Ishikawa (cell line): ENCODE measurements at regions not wholly inside any gene's neighbourhood (a gene's known extent, or its start where the extent isn't known, plus 50 kb on each side); places are given as distances from the start of the nearest gene placed in this dataset.

Experiments
- CEBPB ChIP-seq: IDR thresholded peaks from 2 replicates; pipeline ENCODE4 v1.6.1; 2012
- CREB1 ChIP-seq: IDR thresholded peaks from 2 replicates; pipeline ENCODE4 v1.6.1; 2012; ENCODE audit warnings: low read depth
- EGR1 ChIP-seq: IDR thresholded peaks from 2 replicates; pipeline ENCODE4 v1.6.1; 2012
- EP300 ChIP-seq: IDR thresholded peaks from 2 replicates; pipeline ENCODE4 v1.6.1; 2012; ENCODE audit warnings: borderline replicate concordance
- FOXM1 ChIP-seq: IDR thresholded peaks from 2 replicates; pipeline ENCODE4 v1.6.1; 2012; ENCODE audit warnings: low read depth, borderline replicate concordance
- MAX ChIP-seq: IDR thresholded peaks from 2 replicates; pipeline ENCODE4 v1.6.1; 2012
- NFIC ChIP-seq: IDR thresholded peaks from 2 replicates; pipeline ENCODE4 v1.6.1; 2012
- RAD21 ChIP-seq: IDR thresholded peaks from 2 replicates; pipeline ENCODE4 v1.6.1; 2012; ENCODE audit warnings: low read depth
- REST ChIP-seq: IDR thresholded peaks from 2 replicates; pipeline ENCODE4 v1.6.1; 2012; ENCODE audit warnings: low read depth, mild to moderate bottlenecking
- TAF1 ChIP-seq: IDR thresholded peaks from 2 replicates; pipeline ENCODE4 v1.6.1; 2012; ENCODE audit warnings: low read depth, mild to moderate bottlenecking
- TCF12 ChIP-seq: IDR thresholded peaks from 2 replicates; pipeline ENCODE4 v1.6.1; 2012; ENCODE audit warnings: low read depth
- TEAD4 ChIP-seq: IDR thresholded peaks from 2 replicates; pipeline ENCODE4 v1.6.1; 2012
- USF1 ChIP-seq: IDR thresholded peaks from 2 replicates; pipeline ENCODE4 v1.6.1; 2012
- YY1 ChIP-seq: IDR thresholded peaks from 2 replicates; pipeline ENCODE4 v1.6.1; 2012; ENCODE audit warnings: low read depth
- ZBTB7A ChIP-seq: IDR thresholded peaks from 2 replicates; pipeline ENCODE4 v1.6.1; 2012; ENCODE audit warnings: low read depth

GRCh38 chr2:58951722-58952121, 710.6 kb upstream of the FANCL start:
- TF ChIP-seq FOXM1 (no peak), TCF12 (no peak), MAX (no peak), USF1 (no peak), YY1 (no peak), TAF1 (no peak), EP300 (no peak), EGR1 (no peak), REST (no peak), CREB1 (no peak), RAD21 (no peak), CEBPB (no peak), ZBTB7A (no peak), TEAD4 (no peak), NFIC (no peak)

- no peak for TF ChIP-seq CEBPB
- TF ChIP-seq USF1 = no peak
- TF ChIP-seq ZBTB7A = no peak
- TF ChIP-seq EP300 = no peak
- TF ChIP-seq NFIC = no peak
- no peak for TF ChIP-seq FOXM1
Observed at GRCh38 chr2:58950795-58951462, 709.8 kb upstream of the FANCL start.

GRCh38 chr2:58939388-58939787, 698.3 kb upstream of the FANCL start:
- TF ChIP-seq CREB1 (no peak), USF1 (no peak), ZBTB7A (no peak), MAX (no peak), NFIC (no peak), EGR1 (no peak), CEBPB (no peak), FOXM1 (no peak), TEAD4 (no peak), YY1 (no peak), REST (no peak), TAF1 (no peak), TCF12 (no peak), RAD21 (no peak), EP300 (no peak)

GRCh38 chr2:58938988-58939387, 697.9 kb upstream of the FANCL start:
- TF ChIP-seq USF1 (no peak), YY1 (no peak)

GRCh38 chr2:58932801-58933200, 691.7 kb upstream of the FANCL start:
- TF ChIP-seq NFIC (no peak), TEAD4 (no peak), MAX (no peak), TCF12 (no peak), REST (no peak), USF1 (no peak), ZBTB7A (no peak), TAF1 (no peak), CREB1 (no peak), YY1 (no peak)
